ENCODE measurements at regions not wholly inside any gene's neighbourhood (a gene's known extent, or its start where the extent isn't known, plus 50 kb on each side); places are given as distances from the start of the nearest gene placed in this dataset.

DNA sequence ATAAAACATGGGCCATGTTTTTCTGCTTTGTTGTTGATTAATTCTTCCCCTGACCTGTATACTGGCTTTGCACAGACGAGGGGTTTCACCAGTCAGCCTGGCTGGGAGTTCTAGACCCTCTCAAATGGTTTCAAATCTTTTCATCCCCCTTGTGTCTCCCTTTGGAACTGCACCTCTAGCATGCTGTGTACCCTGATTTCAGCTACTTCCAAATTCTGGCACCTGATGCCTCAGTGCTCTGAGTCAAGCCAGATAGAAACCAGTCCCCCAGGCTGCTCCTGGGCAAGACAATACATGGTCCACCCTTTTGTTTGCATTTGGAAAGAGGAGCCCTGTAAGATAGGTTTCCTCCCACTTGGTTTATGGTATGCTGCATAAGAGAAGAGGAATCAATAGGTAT is 290.2 kb downstream of the BTBD3 start:
- Histone ChIP-seq H3K4me3 (no peak overlapping the region), H3K27ac (no peak overlapping the region)
- no peak for DNase-seq (ENCODE audit: low spot score)
- TF ChIP-seq, protein P1, sequence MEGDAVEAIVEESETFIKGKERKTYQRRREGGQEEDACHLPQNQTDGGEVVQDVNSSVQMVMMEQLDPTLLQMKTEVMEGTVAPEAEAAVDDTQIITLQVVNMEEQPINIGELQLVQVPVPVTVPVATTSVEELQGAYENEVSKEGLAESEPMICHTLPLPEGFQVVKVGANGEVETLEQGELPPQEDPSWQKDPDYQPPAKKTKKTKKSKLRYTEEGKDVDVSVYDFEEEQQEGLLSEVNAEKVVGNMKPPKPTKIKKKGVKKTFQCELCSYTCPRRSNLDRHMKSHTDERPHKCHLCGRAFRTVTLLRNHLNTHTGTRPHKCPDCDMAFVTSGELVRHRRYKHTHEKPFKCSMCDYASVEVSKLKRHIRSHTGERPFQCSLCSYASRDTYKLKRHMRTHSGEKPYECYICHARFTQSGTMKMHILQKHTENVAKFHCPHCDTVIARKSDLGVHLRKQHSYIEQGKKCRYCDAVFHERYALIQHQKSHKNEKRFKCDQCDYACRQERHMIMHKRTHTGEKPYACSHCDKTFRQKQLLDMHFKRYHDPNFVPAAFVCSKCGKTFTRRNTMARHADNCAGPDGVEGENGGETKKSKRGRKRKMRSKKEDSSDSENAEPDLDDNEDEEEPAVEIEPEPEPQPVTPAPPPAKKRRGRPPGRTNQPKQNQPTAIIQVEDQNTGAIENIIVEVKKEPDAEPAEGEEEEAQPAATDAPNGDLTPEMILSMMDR (IDR thresholded peaks at IDR 0.05), result no peak

DNA sequence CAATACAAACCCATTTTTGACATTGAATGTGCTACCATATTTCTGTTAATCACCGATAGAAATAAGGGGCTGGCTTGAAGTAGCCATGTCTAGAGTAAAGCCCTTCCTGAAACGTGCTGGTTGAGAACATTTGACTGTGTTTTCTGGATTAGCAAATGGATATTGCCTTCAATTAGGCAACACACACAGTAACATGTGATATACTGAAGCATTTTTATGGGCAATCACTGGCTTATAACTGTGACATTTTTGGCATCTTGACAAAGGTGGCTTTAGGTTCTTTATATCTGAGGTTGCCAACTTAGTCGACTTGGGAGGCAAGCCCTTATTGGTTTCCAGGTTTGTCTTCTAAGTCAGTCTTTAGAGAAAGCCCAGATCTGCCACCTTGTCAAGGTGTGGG is 292.9 kb downstream of the BTBD3 start:
- no peak overlapping the region for H3K27ac ChIP-seq
- TF ChIP-seq, protein P1 (IDR thresholded peaks at IDR 0.05), result no peak
- DNase-seq (ENCODE audit: low spot score), result no peak
- no peak overlapping the region for H3K4me3 ChIP-seq

DNA sequence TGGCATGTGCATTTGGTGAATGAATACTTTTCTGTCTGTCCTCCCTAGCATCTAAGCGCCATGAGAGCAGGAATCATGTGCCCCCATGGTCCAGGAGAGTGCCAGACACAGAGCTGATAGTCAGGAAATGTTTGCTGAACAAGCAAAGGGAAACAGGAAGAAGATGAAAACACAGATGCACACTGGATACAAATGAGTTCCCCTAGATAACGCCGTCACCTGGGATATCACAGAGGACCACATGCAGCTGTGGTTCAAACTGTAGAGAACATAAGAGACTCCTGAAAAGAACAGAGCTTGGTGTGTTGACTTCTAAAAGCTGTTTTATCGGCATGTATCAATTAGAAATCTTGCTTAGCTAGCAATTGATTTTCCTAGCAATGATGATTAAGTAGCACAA is 293.7 kb downstream of the BTBD3 start:
- DNase-seq (ENCODE audit: low spot score), result no peak
- H3K27ac ChIP-seq, result no peak overlapping the region
- TF ChIP-seq, protein P1 (IDR thresholded peaks at IDR 0.05), result no peak
- H3K4me3 ChIP-seq, result no peak overlapping the region

DNA sequence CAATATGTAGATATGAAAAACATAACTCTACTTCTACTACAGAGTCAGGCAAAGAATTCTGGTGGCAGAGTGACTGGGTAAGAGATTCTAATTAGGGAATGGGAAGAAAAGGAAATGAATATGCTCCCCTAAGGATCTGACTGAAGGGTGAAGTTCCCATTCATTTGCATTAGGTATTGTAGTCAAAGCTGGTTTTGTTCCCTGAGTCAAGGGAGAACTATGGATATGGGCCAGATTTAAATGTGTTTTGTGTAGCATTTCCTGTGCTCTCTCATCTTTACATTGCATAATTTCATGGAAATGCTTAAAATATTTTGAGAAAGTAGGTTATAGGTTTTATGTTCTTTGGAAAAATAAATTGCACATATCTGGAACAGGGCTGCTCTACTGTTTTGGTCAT is 299.7 kb downstream of the BTBD3 start:
- Histone ChIP-seq H3K27ac (no peak overlapping the region), H3K4me3 (no peak overlapping the region)
- TF ChIP-seq, protein P1 (IDR thresholded peaks at IDR 0.05), result no peak
- DNase-seq (ENCODE audit: low spot score), result no peak

DNA sequence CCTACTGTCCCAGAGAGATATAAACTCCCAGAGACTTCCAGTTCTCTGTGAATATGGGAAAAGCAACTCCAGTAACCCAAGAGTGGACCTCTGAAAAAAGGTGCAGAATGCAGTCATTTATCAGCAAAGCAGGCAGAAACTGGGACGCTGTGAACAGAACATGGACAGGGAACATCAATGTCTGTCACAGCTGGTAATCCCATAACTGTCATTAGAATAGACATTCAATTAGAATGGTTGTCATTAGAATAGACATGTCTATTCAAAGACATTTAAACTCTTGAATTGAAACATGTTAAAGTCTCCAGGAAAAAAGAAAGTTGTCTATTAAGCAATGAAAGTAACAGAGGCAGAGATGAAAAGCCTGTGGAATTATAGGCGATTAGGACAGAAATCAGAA is 302.1 kb downstream of the BTBD3 start:
- no peak overlapping the region for H3K27ac ChIP-seq
- no peak for DNase-seq (ENCODE audit: low spot score)
- TF ChIP-seq, protein P1 (IDR thresholded peaks at IDR 0.05), result no peak
- no peak overlapping the region for H3K4me3 ChIP-seq

DNA sequence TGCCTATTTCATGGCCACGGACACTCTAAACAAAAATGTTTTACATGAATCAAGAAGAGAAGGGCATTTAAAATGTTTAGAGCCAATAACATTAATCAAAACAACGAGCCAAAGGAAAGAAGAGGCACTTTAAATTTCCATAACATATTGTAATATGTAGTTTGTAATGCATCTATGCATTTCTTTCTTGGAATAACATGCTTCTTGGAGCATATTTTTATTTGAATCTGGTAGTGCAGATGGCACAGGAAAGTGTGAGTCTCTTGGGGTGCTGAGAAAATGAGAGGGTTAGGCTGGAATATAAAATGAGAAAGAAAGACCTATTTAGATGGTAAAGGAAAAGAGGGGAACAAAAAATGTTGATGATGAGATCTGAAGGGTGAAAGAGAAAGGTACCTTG is 305.4 kb downstream of the BTBD3 start:
- TF ChIP-seq, protein P1 (IDR thresholded peaks at IDR 0.05), result no peak
- Histone ChIP-seq H3K27ac (no peak overlapping the region), H3K4me3 (no peak overlapping the region)
- DNase-seq (ENCODE audit: low spot score), result no peak

DNA sequence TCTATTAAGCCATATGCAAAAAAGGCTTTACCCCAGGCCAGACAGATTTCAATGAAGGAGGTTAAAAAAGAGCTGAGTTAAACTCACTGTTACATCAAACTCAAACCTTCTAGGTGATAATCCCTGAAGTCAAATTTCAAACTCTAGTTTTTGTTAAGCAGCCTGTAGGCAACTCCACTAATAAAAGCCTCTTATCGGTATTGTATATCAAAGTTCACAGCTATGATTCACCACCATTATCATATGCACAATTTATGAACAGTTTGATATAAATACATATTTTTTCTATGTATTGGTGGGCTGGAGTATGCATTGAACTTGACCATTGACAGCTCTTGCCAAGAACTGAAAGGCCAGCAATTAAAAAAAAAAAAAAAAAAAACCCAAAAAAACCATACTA is 308.2 kb downstream of the BTBD3 start:
- DNase-seq (ENCODE audit: low spot score), result no peak
- Histone ChIP-seq H3K4me3 (no peak overlapping the region), H3K27ac (no peak overlapping the region)
- TF ChIP-seq, protein P1 (IDR thresholded peaks at IDR 0.05), result no peak
